GM23338 (cell line): ENCODE measurements at regions not wholly inside any gene's neighbourhood (a gene's known extent, or its start where the extent isn't known, plus 50 kb on each side); places are given as distances from the start of the nearest gene placed in this dataset.

Experiments used
- ATAC-seq: fragments of 200-7000 bp; cut with Tn5 transposase; 3 replicates; pipeline ENCODE4 v1.9.1; 2020
- DNase-seq: peaks from one replicate; pipeline ENCODE4 v3.0.0-alpha.2; 2015; ENCODE audit warnings: low spot score
- H2AFZ ChIP-seq: fragments of 200-600 bp; sonication (generic); 2 replicates; pipeline ENCODE4 v1.8.0; 2016; ENCODE audit warnings: antibody characterized with exemption, mild to moderate bottlenecking, moderate library complexity
- H3F3A ChIP-seq: fragments of 200-600 bp; sonication (generic); replicated peaks from 2 replicates; pipeline ENCODE4 v1.8.0; 2017; ENCODE audit warnings: antibody characterized with exemption, mixed run types, low read depth
- H3K27ac ChIP-seq: fragments of 200-600 bp; sonication (generic); 2 replicates; pipeline ENCODE4 v1.6.1; 2016; ENCODE audit warnings: low read depth
- H3K27me3 ChIP-seq: fragments of 200-600 bp; sonication (generic); 2 replicates; pipeline ENCODE4 v1.8.0; 2016; ENCODE audit warnings: mild to moderate bottlenecking, mixed run types, moderate library complexity; ENCODE audit not compliant: insufficient read depth
- H3K36me3 ChIP-seq: fragments of 200-600 bp; sonication (generic); 2 replicates; pipeline ENCODE4 v1.8.0; 2016; ENCODE audit warnings: mild to moderate bottlenecking; ENCODE audit not compliant: insufficient read depth
- H3K4me1 ChIP-seq: fragments of 200-600 bp; sonication (generic); 2 replicates; pipeline ENCODE4 v1.8.0; 2016; ENCODE audit warnings: mild to moderate bottlenecking, moderate library complexity; ENCODE audit not compliant: insufficient read depth
- H3K4me2 ChIP-seq: fragments of 200-600 bp; sonication (generic); 2 replicates; pipeline ENCODE4 v1.7.1; 2017; ENCODE audit warnings: mixed run types
- H3K4me3 ChIP-seq: fragments of 200-600 bp; sonication (generic); 2 replicates; pipeline ENCODE4 v1.6.1; 2016; ENCODE audit warnings: mixed run types
- H3K79me2 ChIP-seq: fragments of 200-600 bp; sonication (generic); replicated peaks from 2 replicates; pipeline ENCODE4 v1.8.0; 2017; ENCODE audit warnings: mild to moderate bottlenecking; ENCODE audit not compliant: insufficient read depth
- H3K9me2 ChIP-seq: fragments of 200-600 bp; sonication (generic); 2 replicates; pipeline ENCODE4 v1.8.0; 2017; ENCODE audit not compliant: insufficient read depth
- H4K20me1 ChIP-seq: fragments of 200-600 bp; sonication (generic); replicated peaks from 2 replicates; pipeline ENCODE4 v1.8.0; 2017; ENCODE audit warnings: mild to moderate bottlenecking; ENCODE audit not compliant: insufficient read depth
- H3K27ac Mint-ChIP-seq: 2 replicates; pipeline ENCODE4 v1.8.0; 2020; ENCODE audit warnings: inconsistent platforms, mild to moderate bottlenecking, moderate library complexity, mixed read lengths
- H3K27me3 Mint-ChIP-seq: 3 replicates; pipeline ENCODE4 v1.8.0; 2022; ENCODE audit warnings: low read depth, mild to moderate bottlenecking, moderate library complexity, mixed read lengths, inconsistent platforms; ENCODE audit not compliant: insufficient read depth, poor library complexity
- H3K36me3 Mint-ChIP-seq: 3 replicates; pipeline ENCODE4 v1.8.0; 2021; ENCODE audit warnings: low read depth, mild to moderate bottlenecking, inconsistent platforms, moderate library complexity, mixed read lengths
- H3K4me1 Mint-ChIP-seq: 3 replicates; pipeline ENCODE4 v1.8.0; 2020; ENCODE audit warnings: mild to moderate bottlenecking, inconsistent platforms, mixed read lengths
- H3K4me3 Mint-ChIP-seq: 3 replicates; pipeline ENCODE4 v1.8.0; 2021; ENCODE audit warnings: moderate library complexity, mild to moderate bottlenecking, inconsistent platforms, mixed read lengths
- H3K9me3 Mint-ChIP-seq: 3 replicates; pipeline ENCODE4 v1.8.0; 2020; ENCODE audit warnings: moderate library complexity, mild to moderate bottlenecking, inconsistent platforms, mixed read lengths
- CTCF ChIP-seq, 2 experiments: fragments of 200-600 bp in 1 of 2; sonication (generic) in 1 of 2; conservative IDR thresholded peaks; 2 replicates each; pipeline versions ENCODE4 v1.5.1 to v1.6.1; 2016 to 2017; ENCODE audit warnings: antibody characterized with exemption in 2 of 2, low read depth in 2 of 2, mild to moderate bottlenecking in 2 of 2, moderate library complexity in 1 of 2
- ETS1 ChIP-seq: IDR thresholded peaks from 2 replicates; pipeline ENCODE4 v1.6.1; 2016; ENCODE audit warnings: antibody characterized with exemption
- EZH2 ChIP-seq: fragments of 200-600 bp; sonication (generic); IDR thresholded peaks from one replicate; pipeline ENCODE4 v1.8.0; 2017; ENCODE audit warnings: antibody characterized with exemption, mild to moderate bottlenecking, low read depth; ENCODE audit not compliant: unreplicated experiment
- JUNB ChIP-seq: IDR thresholded peaks from one replicate; pipeline ENCODE4 v1.6.1; 2016; ENCODE audit warnings: antibody characterized with exemption; ENCODE audit not compliant: unreplicated experiment
- NANOG ChIP-seq: IDR thresholded peaks from 2 replicates; pipeline ENCODE4 v1.6.1; 2016; ENCODE audit warnings: antibody characterized with exemption, borderline replicate concordance
- POLR2AphosphoS5 ChIP-seq: IDR thresholded peaks from 2 replicates; pipeline ENCODE4 v1.6.1; 2016; ENCODE audit warnings: antibody characterized with exemption, low read depth
- STAT1 ChIP-seq: IDR thresholded peaks from one replicate; pipeline ENCODE4 v1.6.1; 2016; ENCODE audit warnings: antibody characterized with exemption; ENCODE audit not compliant: unreplicated experiment
- ZNF331 ChIP-seq: fragments of 250-450 bp; sonication (Bioruptor Pico); IDR thresholded peaks from 2 replicates; pipeline ENCODE4 v1.5.0; 2020; ENCODE audit warnings: low read depth, mild to moderate bottlenecking, moderate library complexity
- ZNF462 ChIP-seq: fragments of 250-450 bp; sonication (Bioruptor Pico); IDR thresholded peaks from 2 replicates; pipeline ENCODE4 v1.5.0; 2020; ENCODE audit warnings: mild to moderate bottlenecking, moderate library complexity

GRCh38 chr15:98322581-98322980 lies 325.8 kb upstream of the IGF1R start (continued):
- TF ChIP-seq NANOG = no peak

GRCh38 chr15:98324341-98324970 lies 323.9 kb upstream of the IGF1R start:
- H3K27me3 ChIP-seq = no peaks in the 10 kb centered on the region
- H3K27me3 Mint-ChIP-seq = peaks cover 9% of the 10 kb centered on the region
- H3K27ac ChIP-seq = no peak overlapping the region
- no peak overlapping the region for H2AFZ ChIP-seq
- no peaks in the 10 kb centered on the region for H3K9me2 ChIP-seq
- peaks cover 38% of the 10 kb centered on the region for H3K9me3 Mint-ChIP-seq
- no peak for DNase-seq
- no peaks in the 10 kb centered on the region; the same call in 2 of the 3 replicates for H3K4me1 Mint-ChIP-seq
- no peak overlapping the region for H3K4me3 ChIP-seq
- H3K36me3 ChIP-seq = peaks cover 14% of the 10 kb centered on the region
- no peak for ATAC-seq
- H3K4me3 Mint-ChIP-seq = no peak overlapping the region
- TF ChIP-seq ZNF331 (CRISPR knock-in tag) (no peak), POLR2AphosphoS5 (no peak)
- H3K27ac Mint-ChIP-seq = no peak overlapping the region
- no peaks in the 10 kb centered on the region for H3K79me2 ChIP-seq
- no peaks in the 10 kb centered on the region for H4K20me1 ChIP-seq
- H3K36me3 Mint-ChIP-seq = peaks cover 26% of the 10 kb centered on the region; the same call in 2 of the 3 replicates
- H3K4me2 ChIP-seq = no peak overlapping the region
- no peaks in the 10 kb centered on the region for H3K4me1 ChIP-seq
- H3F3A ChIP-seq = no peaks in the 10 kb centered on the region

GRCh38 chr15:98326804-98327203 lies 321.5 kb upstream of the IGF1R start:
- no peak overlapping the region for H3K4me3 Mint-ChIP-seq
- Histone ChIP-seq H3F3A (no peaks in the 10 kb centered on the region), H3K36me3 (peaks cover 10% of the 10 kb centered on the region; the same call in 1 of the 2 replicates), H3K79me2 (no peaks in the 10 kb centered on the region), H2AFZ (no peak overlapping the region), H3K4me1 (no peaks in the 10 kb centered on the region), H3K4me3 (no peak overlapping the region), H3K4me2 (no peak overlapping the region), H4K20me1 (no peaks in the 10 kb centered on the region), H3K27me3 (no peaks in the 10 kb centered on the region), H3K27ac (no peak overlapping the region), H3K9me2 (no peaks in the 10 kb centered on the region)
- H3K9me3 Mint-ChIP-seq = peaks cover 36% of the 10 kb centered on the region
- ATAC-seq = no peak
- no peak for DNase-seq
- H3K4me1 Mint-ChIP-seq = peaks cover 13% of the 10 kb centered on the region; the same call in 2 of the 3 replicates
- peaks cover 26% of the 10 kb centered on the region; the same call in 2 of the 3 replicates for H3K36me3 Mint-ChIP-seq
- peaks cover 6% of the 10 kb centered on the region for H3K27me3 Mint-ChIP-seq
- no peak overlapping the region for H3K27ac Mint-ChIP-seq
- TF ChIP-seq NANOG (no peak), CTCF (conservative IDR thresholded peaks at IDR 0.05; ENCODE audit: low read depth in 2 of 2) (no peak), ZNF331 (CRISPR knock-in tag) (no peak), ZNF462 (CRISPR knock-in tag) (no peak), STAT1 (no peak), JUNB (no peak), EZH2 (no peak), ETS1 (no peak)
